Cardiac muscle cell (in vitro differentiated cells and primary cell): ENCODE measurements at regions not wholly inside any gene's neighbourhood (a gene's known extent, or its start where the extent isn't known, plus 50 kb on each side); places are given as distances from the start of the nearest gene placed in this dataset.

Experiments
- DNase-seq, 2 donors: peaks; one replicate each; pipeline versions ENCODE4 v3.0.0 to v3.0.0-alpha.2; 2010 to 2017; ENCODE audit warnings: low read depth in 1 of 2, low spot score in 1 of 2
- H3K27ac ChIP-seq: fragments of 200-600 bp; sonication (generic); 2 replicates; pipeline ENCODE4 v1.5.1; 2016
- H3K27me3 ChIP-seq: fragments of 200-600 bp; sonication (generic); 2 replicates; pipeline ENCODE4 v1.6.0; 2016; ENCODE audit warnings: control low read depth
- H3K36me3 ChIP-seq: fragments of 200-600 bp; sonication (generic); 2 replicates; pipeline ENCODE4 v1.5.1; 2016; ENCODE audit warnings: control low read depth
- H3K4me1 ChIP-seq: fragments of 200-600 bp; sonication (generic); 2 replicates; pipeline ENCODE4 v1.8.1; 2017; ENCODE audit warnings: low read depth, mild to moderate bottlenecking, mixed run types
- H3K4me3 ChIP-seq: fragments of 200-600 bp; sonication (generic); 2 replicates; pipeline ENCODE4 v1.5.1; 2016; ENCODE audit warnings: mild to moderate bottlenecking
- H3K9me3 ChIP-seq: fragments of 200-600 bp; sonication (generic); 2 replicates; pipeline ENCODE4 v1.5.1; 2017; ENCODE audit warnings: low read depth, mild to moderate bottlenecking, control low read depth
- TF ChIP-seq, protein P1 (sequence below): IDR thresholded peaks from 2 replicates; pipeline ENCODE4 v1.5.1; 2012; ENCODE audit warnings: low read depth, mild to moderate bottlenecking, low read length

- DNase-seq: no peak
- H3K36me3 ChIP-seq: no peaks in the 10 kb centered on the region
- TF ChIP-seq, protein P1, sequence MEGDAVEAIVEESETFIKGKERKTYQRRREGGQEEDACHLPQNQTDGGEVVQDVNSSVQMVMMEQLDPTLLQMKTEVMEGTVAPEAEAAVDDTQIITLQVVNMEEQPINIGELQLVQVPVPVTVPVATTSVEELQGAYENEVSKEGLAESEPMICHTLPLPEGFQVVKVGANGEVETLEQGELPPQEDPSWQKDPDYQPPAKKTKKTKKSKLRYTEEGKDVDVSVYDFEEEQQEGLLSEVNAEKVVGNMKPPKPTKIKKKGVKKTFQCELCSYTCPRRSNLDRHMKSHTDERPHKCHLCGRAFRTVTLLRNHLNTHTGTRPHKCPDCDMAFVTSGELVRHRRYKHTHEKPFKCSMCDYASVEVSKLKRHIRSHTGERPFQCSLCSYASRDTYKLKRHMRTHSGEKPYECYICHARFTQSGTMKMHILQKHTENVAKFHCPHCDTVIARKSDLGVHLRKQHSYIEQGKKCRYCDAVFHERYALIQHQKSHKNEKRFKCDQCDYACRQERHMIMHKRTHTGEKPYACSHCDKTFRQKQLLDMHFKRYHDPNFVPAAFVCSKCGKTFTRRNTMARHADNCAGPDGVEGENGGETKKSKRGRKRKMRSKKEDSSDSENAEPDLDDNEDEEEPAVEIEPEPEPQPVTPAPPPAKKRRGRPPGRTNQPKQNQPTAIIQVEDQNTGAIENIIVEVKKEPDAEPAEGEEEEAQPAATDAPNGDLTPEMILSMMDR: no peak
- H3K27ac ChIP-seq: no peak overlapping the region
- H3K9me3 ChIP-seq: no peaks in the 10 kb centered on the region
- no peak overlapping the region for H3K4me3 ChIP-seq
- H3K4me1 ChIP-seq: no peaks in the 10 kb centered on the region
- H3K27me3 ChIP-seq: no peaks in the 10 kb centered on the region
Measured at GRCh38 chr15:77696871-77697270, 64.2 kb upstream of the LINGO1 start.

DNA sequence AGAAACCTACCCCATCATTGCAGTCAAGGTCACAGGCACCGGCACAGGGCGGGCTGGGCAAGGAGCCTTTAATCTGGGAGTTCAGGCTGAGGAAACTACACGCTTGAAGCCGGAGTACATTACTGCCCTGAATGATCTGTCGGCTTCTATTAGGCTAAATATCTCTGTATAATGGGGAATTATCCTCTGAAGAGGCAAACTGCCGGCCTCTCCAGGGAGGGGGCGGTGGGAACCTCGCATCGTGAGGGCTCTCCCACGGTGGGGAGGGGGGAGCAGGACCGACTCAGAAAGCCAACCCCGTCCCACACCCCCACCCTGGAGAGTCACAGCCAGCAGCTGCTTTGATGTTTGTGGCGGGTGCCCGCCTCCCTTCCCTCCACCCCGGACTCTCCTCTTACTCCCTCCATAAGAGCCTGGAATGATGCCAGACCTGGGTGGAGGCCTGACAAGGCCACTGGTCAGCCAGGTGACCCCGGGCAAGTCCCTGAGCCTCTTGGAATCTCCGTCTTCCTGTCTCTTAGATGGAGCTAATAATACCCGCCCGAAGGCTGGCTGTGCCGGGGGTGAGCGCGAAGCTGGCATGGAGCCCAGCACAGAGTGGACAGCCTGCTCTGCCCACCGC is 63.4 kb upstream of the LINGO1 start:
- TF ChIP-seq, protein P1: no peak
- H3K4me3 ChIP-seq: no peak overlapping the region
- H3K27ac ChIP-seq: no peak overlapping the region
- no peaks in the 10 kb centered on the region for H3K4me1 ChIP-seq
- no peak for DNase-seq
- no peaks in the 10 kb centered on the region for H3K36me3 ChIP-seq
- H3K27me3 ChIP-seq: no peaks in the 10 kb centered on the region
- H3K9me3 ChIP-seq: no peaks in the 10 kb centered on the region

DNA sequence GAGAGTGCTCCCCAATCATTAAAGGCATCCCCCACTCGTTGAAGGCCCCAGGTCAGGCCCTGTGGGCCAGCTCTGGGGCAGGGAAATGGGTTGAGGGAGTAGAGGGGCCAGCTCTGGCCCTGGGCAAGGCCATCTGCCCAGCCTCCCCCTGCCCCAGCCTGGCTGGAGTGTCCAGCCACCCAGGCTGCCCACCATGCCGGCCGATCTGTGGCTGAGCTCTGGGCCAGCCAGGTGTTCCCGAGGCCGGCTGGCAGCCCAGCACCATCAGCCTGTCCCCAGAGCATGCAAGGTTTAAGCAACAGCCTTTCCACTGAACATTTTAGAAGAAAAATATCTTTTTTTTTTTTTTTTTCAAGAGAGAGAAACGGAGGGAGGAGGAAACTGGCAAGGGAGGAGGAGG is 62.8 kb upstream of the LINGO1 start:
- H3K27ac ChIP-seq: no peak overlapping the region
- DNase-seq: no peak
- H3K9me3 ChIP-seq: no peaks in the 10 kb centered on the region
- H3K27me3 ChIP-seq: no peaks in the 10 kb centered on the region
- H3K36me3 ChIP-seq: no peaks in the 10 kb centered on the region
- no peak overlapping the region for H3K4me3 ChIP-seq
- no peaks in the 10 kb centered on the region for H3K4me1 ChIP-seq
- TF ChIP-seq, protein P1: no peak

- DNase-seq: no peak
- no peaks in the 10 kb centered on the region for H3K9me3 ChIP-seq
- H3K36me3 ChIP-seq: no peaks in the 10 kb centered on the region
- H3K27ac ChIP-seq: no peak overlapping the region
- no peaks in the 10 kb centered on the region for H3K4me1 ChIP-seq
- no peak overlapping the region for H3K4me3 ChIP-seq
- no peaks in the 10 kb centered on the region for H3K27me3 ChIP-seq
- TF ChIP-seq, protein P1: no peak
Measured at GRCh38 chr15:77693576-77693975, 60.9 kb upstream of the LINGO1 start.

GRCh38 chr15:77692614-77693013 is 59.9 kb upstream of the LINGO1 start:
- no peak for DNase-seq
- H3K4me3 ChIP-seq: no peak overlapping the region
- no peaks in the 10 kb centered on the region for H3K36me3 ChIP-seq
- no peaks in the 10 kb centered on the region for H3K27me3 ChIP-seq
- TF ChIP-seq, protein P1: no peak
- no peaks in the 10 kb centered on the region for H3K9me3 ChIP-seq
- no peak overlapping the region for H3K27ac ChIP-seq
- H3K4me1 ChIP-seq: no peaks in the 10 kb centered on the region
